C4-2B (cell line): ENCODE measurements at regions not wholly inside any gene's neighbourhood (a gene's known extent, or its start where the extent isn't known, plus 50 kb on each side); places are given as distances from the start of the nearest gene placed in this dataset.
"Not testable (repeated sequence)": the region's sequence is repeated elsewhere in the genome, so short reads cannot be mapped to it uniquely, and the experiment has no call there.

Experiments
- H3K27ac ChIP-seq: fragments of 450-650 bp; 2 replicates; pipeline ENCODE4 v1.5.1; 2017
- ZFX ChIP-seq: fragments of 450-650 bp; IDR thresholded peaks from 2 replicates; pipeline ENCODE4 v1.6.1; 2017
- TF ChIP-seq, protein P1 (sequence below): fragments of 450-650 bp; conservative IDR thresholded peaks from 2 replicates; pipeline ENCODE4 v1.5.1; 2017; ENCODE audit warnings: mild to moderate bottlenecking

DNA sequence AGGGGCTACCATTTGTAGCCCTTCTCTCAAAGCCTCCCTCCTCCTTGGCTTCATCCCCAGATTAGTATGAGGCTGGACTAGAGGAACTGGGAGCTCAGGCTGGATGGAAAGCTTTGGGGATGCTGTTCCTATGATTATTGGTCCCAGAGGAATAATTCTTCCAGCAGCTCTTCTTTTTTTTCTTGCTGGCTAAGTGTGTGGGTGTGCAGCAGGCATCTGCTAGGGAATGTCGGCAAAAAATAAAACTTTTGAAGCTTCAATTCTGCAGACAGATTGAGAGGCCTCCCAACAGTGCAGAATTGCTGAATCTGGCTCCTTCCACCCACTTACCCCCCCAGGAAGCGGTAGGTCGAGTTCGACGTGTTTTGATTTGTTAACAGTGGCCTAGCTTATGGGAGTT lies 138.5 kb upstream of the ANKRD28 start:
- H3K27ac ChIP-seq = no peak overlapping the region
- TF ChIP-seq, protein P1, sequence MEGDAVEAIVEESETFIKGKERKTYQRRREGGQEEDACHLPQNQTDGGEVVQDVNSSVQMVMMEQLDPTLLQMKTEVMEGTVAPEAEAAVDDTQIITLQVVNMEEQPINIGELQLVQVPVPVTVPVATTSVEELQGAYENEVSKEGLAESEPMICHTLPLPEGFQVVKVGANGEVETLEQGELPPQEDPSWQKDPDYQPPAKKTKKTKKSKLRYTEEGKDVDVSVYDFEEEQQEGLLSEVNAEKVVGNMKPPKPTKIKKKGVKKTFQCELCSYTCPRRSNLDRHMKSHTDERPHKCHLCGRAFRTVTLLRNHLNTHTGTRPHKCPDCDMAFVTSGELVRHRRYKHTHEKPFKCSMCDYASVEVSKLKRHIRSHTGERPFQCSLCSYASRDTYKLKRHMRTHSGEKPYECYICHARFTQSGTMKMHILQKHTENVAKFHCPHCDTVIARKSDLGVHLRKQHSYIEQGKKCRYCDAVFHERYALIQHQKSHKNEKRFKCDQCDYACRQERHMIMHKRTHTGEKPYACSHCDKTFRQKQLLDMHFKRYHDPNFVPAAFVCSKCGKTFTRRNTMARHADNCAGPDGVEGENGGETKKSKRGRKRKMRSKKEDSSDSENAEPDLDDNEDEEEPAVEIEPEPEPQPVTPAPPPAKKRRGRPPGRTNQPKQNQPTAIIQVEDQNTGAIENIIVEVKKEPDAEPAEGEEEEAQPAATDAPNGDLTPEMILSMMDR = no peak
- no peak for TF ChIP-seq ZFX

DNA sequence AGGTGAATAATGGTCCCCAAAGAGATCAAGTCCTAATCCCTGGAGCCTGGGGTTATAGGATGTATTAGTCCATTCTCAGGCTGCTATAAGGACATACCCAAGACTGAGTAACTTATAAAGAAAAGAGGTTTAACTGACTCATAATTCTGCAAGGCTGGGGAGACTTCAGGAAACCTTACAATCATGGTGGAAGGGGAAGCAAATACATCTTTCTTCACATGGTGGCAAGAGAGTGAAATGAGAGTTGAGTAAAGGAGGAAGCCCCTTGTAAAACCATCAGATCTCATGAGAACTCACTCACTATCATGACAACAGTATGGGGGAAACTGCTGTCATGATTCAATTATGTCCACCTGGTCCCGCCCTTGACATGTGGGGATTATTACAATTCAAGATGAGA lies 142.9 kb upstream of the ANKRD28 start:
- H3K27ac ChIP-seq = no peak overlapping the region
- no peak for TF ChIP-seq ZFX
- TF ChIP-seq, protein P1 = no peak

DNA sequence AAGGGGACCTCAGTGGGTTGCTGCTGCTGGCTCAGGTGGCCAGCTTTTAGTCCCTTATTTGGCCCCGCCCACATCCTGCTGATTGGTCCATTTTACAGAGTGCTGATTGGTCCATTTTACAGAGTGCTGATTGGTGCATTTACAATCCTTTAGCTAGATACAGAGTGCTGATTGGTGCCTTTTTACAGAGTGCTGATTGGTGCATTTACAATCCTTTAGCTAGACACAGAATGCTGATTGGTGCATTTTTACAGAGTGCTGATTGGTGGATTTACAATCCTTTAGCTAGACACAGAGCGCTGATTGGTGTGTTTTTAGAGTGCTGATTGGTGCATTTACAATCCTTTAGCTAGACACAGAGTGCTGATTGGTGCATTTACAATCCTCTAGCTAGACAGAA lies 143.7 kb upstream of the ANKRD28 start:
- not testable (repeated sequence) for H3K27ac ChIP-seq

DNA sequence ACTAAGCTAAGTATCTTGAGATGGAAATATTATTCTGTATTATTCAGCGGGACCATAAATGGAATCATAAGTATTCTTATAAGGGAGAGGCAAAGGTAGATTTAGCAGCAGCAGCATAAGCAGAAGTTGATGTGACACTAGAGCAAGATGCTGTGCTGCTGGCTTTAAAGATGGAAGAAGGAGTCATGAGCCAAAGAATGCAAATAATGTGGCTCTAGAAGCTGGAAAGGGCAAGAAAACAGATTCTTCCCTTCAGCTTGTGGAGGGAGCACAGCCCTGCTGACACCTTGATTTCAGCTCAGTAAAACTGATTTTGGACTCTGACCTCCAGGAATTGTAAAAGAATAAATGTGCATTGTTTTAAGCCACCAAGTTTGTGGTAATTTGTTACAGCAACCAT lies 144.2 kb upstream of the ANKRD28 start:
- H3K27ac ChIP-seq = no peak overlapping the region
- TF ChIP-seq, protein P1 = no peak
- no peak for TF ChIP-seq ZFX

DNA sequence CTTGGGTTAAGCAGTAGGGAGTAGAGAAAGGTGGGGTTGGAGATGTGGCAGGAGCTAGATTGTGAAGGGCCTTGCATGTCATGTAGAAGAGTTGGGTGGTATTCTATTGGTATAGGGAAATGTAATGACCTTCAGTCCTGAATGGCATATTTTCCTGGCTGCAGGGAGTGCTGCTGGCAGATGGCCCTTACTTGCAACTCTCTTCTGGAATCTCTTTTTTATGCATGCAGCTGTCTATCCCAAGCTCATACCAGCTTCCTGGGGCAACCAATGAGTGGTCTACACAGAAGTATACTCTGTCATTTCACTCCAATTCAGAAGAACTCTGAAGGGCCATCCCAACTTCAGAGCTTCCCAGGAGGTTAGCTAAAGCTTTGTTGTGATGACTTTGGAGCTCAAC lies 144.7 kb upstream of the ANKRD28 start:
- H3K27ac ChIP-seq = no peak overlapping the region
- TF ChIP-seq, protein P1 = no peak
- TF ChIP-seq ZFX = no peak

DNA sequence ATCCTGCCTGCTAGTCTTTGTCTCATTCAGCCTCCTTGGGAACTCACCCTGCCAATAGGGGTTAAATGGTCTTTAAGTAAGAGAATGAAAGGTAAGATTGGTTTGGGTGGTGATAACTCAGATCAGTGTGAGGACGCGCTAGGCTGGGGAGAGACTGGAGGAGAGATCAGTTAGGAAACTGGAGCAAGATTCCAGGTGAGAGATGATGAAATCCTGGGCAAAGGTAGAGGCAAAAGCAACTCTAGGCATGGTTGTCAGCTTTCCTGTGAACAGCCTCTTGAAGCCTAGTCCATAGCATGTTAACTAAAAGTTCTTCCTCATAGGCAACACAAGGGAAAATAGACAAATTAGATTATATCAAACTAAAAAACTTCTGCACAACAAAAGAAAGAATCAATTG lies 145.2 kb upstream of the ANKRD28 start:
- TF ChIP-seq, protein P1 = no peak
- no peak for TF ChIP-seq ZFX
- no peak overlapping the region for H3K27ac ChIP-seq

DNA sequence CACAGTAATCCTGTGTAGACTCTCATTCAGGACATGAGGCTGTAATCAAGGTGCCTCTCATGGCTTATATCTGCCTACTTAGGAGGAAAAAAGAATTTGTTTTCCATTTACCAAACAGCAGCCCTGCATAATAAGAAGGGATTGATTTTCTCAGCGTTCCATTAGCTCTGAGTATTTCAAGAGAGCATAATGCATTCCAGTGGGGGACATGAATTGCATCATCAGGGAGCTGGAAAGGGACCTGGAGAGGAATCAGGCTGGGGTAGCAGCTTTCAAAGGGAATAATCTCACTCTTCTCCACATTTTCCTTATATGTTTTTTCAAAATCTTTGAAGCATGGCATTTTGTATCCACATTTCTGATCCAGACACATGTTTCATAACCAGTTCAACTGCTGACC lies 150.6 kb upstream of the ANKRD28 start:
- H3K27ac ChIP-seq = no peak overlapping the region
- TF ChIP-seq ZFX = no peak
- TF ChIP-seq, protein P1 = no peak

DNA sequence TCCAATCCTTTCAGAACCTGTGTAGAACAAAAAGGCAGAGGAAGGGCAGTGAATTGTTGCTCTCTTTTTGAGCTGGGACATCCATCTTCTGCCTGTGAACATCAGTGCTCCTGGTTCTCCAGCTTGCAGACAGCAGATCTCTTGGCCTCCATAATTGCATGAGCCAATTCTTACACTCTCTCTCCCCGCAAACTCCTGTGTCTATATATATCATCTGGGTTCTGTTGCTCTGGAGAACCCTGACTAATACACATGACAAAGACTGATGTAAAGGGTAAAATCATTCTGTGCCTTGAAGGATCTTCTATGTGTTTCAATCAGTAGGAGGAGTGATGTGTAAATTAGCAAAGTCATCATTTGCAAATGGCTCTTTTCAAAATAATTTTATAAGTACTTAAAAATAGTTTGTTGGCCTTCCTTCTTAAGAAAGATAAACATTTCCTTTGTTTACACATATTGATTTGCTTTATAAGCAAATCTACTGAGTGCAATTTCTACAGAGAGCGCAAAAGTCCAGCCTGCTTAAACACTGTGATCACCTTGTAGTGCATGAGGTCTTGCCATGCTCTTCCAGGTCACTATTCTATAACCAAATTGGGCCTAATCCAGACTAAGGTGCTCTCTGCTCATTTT lies 154.9 kb upstream of the ANKRD28 start:
- no peak overlapping the region for H3K27ac ChIP-seq
- TF ChIP-seq, protein P1 = no peak
- no peak for TF ChIP-seq ZFX
